Thyroid gland (tissue), 4 donors: ENCODE measurements at regions not wholly inside any gene's neighbourhood (a gene's known extent, or its start where the extent isn't known, plus 50 kb on each side); places are given as distances from the start of the nearest gene placed in this dataset.

Source experiments
- DNase-seq, 2 donors: peaks; one replicate each; pipeline ENCODE4 v3.0.0-alpha.2; 2019
- H3K27ac ChIP-seq, 3 donors: fragments of 200-600 bp; sonication (generic); 1 replicate in 2 of 3; 2 replicates in 1 of 3; pipeline ENCODE4 v1.5.1; 2016 to 2019; ENCODE audit warnings: mild to moderate bottlenecking in 1 of 3, moderate library complexity in 1 of 3
- H3K27me3 ChIP-seq: fragments of 200-600 bp; sonication (generic); one replicate; pipeline ENCODE4 v1.5.1; 2019
- H3K36me3 ChIP-seq, 2 donors: fragments of 200-600 bp; sonication (generic); one replicate each; pipeline ENCODE4 v1.5.1; 2016 to 2019
- H3K4me1 ChIP-seq, 2 donors: fragments of 200-600 bp; sonication (generic); one replicate each; pipeline ENCODE4 v1.5.1; 2017 to 2019
- H3K4me3 ChIP-seq, 3 donors: fragments of 200-600 bp; sonication (generic); replicated peaks in 1 of 3; 1 replicate in 2 of 3; 2 replicates in 1 of 3; pipeline ENCODE4 v1.5.1; 2016; ENCODE audit warnings: mild to moderate bottlenecking in 1 of 3
- H3K9me3 ChIP-seq: fragments of 200-600 bp; sonication (generic); one replicate; pipeline ENCODE4 v1.5.1; 2017
- CTCF ChIP-seq, 6 experiments: fragments of 200-600 bp in 3 of 6; fragments of 450-650 bp in 3 of 6; sonication (generic) in 3 of 6; IDR thresholded peaks; one replicate each; pipeline ENCODE4 v1.5.1; 2016 to 2019; ENCODE audit warnings: antibody characterized with exemption in 6 of 6, mild to moderate bottlenecking in 2 of 6, inconsistent platforms in 1 of 6, moderate library complexity in 1 of 6
- POLR2A ChIP-seq, 2 donors: fragments of 450-650 bp; IDR thresholded peaks; one replicate each; pipeline ENCODE4 v1.6.1; 2017; ENCODE audit warnings: antibody characterized with exemption in 2 of 2, mild to moderate bottlenecking in 2 of 2, moderate library complexity in 1 of 2
- WGBS, 2 donors: methylation state at CpG; one replicate each; pipeline ENCODE4 v1.1.5; 2017; 5-methylcytosine and 5-hydroxymethylcytosine counted together
- intact Hi-C: fragments of 100-400 bp; cut with DNase I; formaldehyde crosslinking; loops from one replicate; pipeline ENCODE4 v1.15.1; 2023

GRCh38 chr10:109698086-109698485 lies 225.2 kb downstream of the XPNPEP1 start:
- intact Hi-C loops: no loop called here
- H3K27ac ChIP-seq: no peak overlapping the region
- WGBS, 2 donors: 70 to 77% methylated on average over 5 of the region's 5 CpGs
- no peak overlapping the region for H3K4me3 ChIP-seq
- H3K36me3 ChIP-seq: no peaks in the 10 kb centered on the region
- no peaks in the 10 kb centered on the region for H3K4me1 ChIP-seq
- no peaks in the 10 kb centered on the region for H3K27me3 ChIP-seq
- no peaks in the 10 kb centered on the region for H3K9me3 ChIP-seq
- no peak for DNase-seq
- TF ChIP-seq CTCF (IDR thresholded peaks at IDR 0.05): no peak
- TF ChIP-seq POLR2A (IDR thresholded peaks at IDR 0.05): no peak

- H3K27ac ChIP-seq: no peak overlapping the region
- no peaks in the 10 kb centered on the region for H3K27me3 ChIP-seq
- no peak for DNase-seq
- TF ChIP-seq CTCF (IDR thresholded peaks at IDR 0.05) (no peak), POLR2A (IDR thresholded peaks at IDR 0.05) (no peak)
- no peaks in the 10 kb centered on the region for H3K4me1 ChIP-seq
- no peak overlapping the region for H3K4me3 ChIP-seq
- intact Hi-C loops: no loop called here
- H3K36me3 ChIP-seq: no peaks in the 10 kb centered on the region
- WGBS, 2 donors: 85 to 95% methylated on average over 4 to 5 of the region's 5 CpGs
- no peaks in the 10 kb centered on the region for H3K9me3 ChIP-seq
These were observed 226.1 kb downstream of the XPNPEP1 start for GRCh38 chr10:109696981-109697775.

- no peaks in the 10 kb centered on the region for H3K27me3 ChIP-seq
- no peaks in the 10 kb centered on the region for H3K4me1 ChIP-seq
- DNase-seq: no peak
- no peaks in the 10 kb centered on the region for H3K36me3 ChIP-seq
- H3K4me3 ChIP-seq: no peak overlapping the region
- H3K27ac ChIP-seq: no peak overlapping the region
- intact Hi-C loops: no loop called here
- H3K9me3 ChIP-seq: no peaks in the 10 kb centered on the region
- 78 to 92% methylated on average over 2 of the region's 2 CpGs for WGBS, 2 donors
- TF ChIP-seq POLR2A (IDR thresholded peaks at IDR 0.05) (no peak), CTCF (IDR thresholded peaks at IDR 0.05) (no peak)
These were observed 226.8 kb downstream of the XPNPEP1 start for GRCh38 chr10:109696462-109696861.

GRCh38 chr10:109695988-109696387 lies 227.3 kb downstream of the XPNPEP1 start:
- no peak overlapping the region for H3K4me3 ChIP-seq
- H3K4me1 ChIP-seq: no peaks in the 10 kb centered on the region
- intact Hi-C loops: no loop called here
- H3K27me3 ChIP-seq: no peaks in the 10 kb centered on the region
- no peak overlapping the region for H3K27ac ChIP-seq
- TF ChIP-seq CTCF (IDR thresholded peaks at IDR 0.05): no peak
- TF ChIP-seq POLR2A (IDR thresholded peaks at IDR 0.05): no peak
- H3K9me3 ChIP-seq: no peaks in the 10 kb centered on the region
- no peaks in the 10 kb centered on the region for H3K36me3 ChIP-seq
- no peak for DNase-seq

- Histone ChIP-seq H3K36me3 (no peaks in the 10 kb centered on the region), H3K9me3 (no peaks in the 10 kb centered on the region), H3K27me3 (no peaks in the 10 kb centered on the region), H3K27ac (no peak overlapping the region), H3K4me1 (no peaks in the 10 kb centered on the region), H3K4me3 (no peak overlapping the region)
- WGBS, 2 donors: 50 to 72% methylated on average over 1 of the region's 1 CpG
- intact Hi-C loops: no loop called here
- TF ChIP-seq CTCF (IDR thresholded peaks at IDR 0.05): no peak
- no peak for TF ChIP-seq POLR2A (IDR thresholded peaks at IDR 0.05)
- DNase-seq: no peak
These were observed 233.5 kb downstream of the XPNPEP1 start for GRCh38 chr10:109689785-109690184.
